Brain microvascular endothelial cell (primary cell): ENCODE measurements at regions not wholly inside any gene's neighbourhood (a gene's known extent, or its start where the extent isn't known, plus 50 kb on each side); places are given as distances from the start of the nearest gene placed in this dataset.

Source experiments
- DNase-seq: peaks from one replicate; pipeline ENCODE4 v3.0.0-alpha.2; 2020
- H3K27ac ChIP-seq: fragments of 250-450 bp; sonication (Bioruptor Pico); 2 replicates; pipeline ENCODE4 v1.5.1; 2020; ENCODE audit warnings: mild to moderate bottlenecking, moderate library complexity
- H3K27me3 ChIP-seq: fragments of 250-450 bp; sonication (Bioruptor Pico); replicated peaks from 2 replicates; pipeline ENCODE4 v1.5.1; 2020; ENCODE audit warnings: mild to moderate bottlenecking
- H3K36me3 ChIP-seq: fragments of 250-450 bp; sonication (Bioruptor Pico); replicated peaks from 2 replicates; pipeline ENCODE4 v1.5.1; 2020; ENCODE audit warnings: mild to moderate bottlenecking
- H3K4me3 ChIP-seq: 2 replicates; pipeline ENCODE4 v1.5.1; 2011; ENCODE audit warnings: low read depth, mild to moderate bottlenecking, control low read depth, low read length, moderate library complexity
- CTCF ChIP-seq: IDR thresholded peaks from 2 replicates; pipeline ENCODE4 v1.5.1; 2011; ENCODE audit warnings: low read depth, mild to moderate bottlenecking, moderate library complexity, low read length, control low read depth, inconsistent platforms; ENCODE audit errors: missing control alignments
- in situ Hi-C: cut with HindIII; loops from 2 replicates; pipeline ENCODE4 v1.10.0; 2017; ENCODE audit warnings: low sequenced_read_pairs, low pct_ligation_motif_present

DNA sequence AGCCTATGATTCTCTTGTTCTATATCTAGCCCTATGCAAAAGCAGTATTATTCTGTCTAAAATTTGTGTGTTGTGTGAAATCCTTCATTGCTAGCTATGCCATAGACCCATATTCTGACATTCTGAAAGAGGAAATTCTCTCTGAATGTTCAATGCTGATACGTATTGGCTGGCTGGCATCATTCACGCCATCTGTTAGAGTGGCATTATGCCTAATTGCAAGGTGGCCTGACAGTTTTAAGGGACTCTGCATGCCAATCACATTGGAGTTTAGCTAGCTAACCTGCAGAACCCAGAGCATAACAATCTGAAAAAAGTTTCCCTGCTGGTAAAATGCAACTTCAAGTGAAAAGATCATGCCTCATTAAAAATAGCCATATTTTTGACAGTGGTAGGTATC lies 316.0 kb downstream of the SOX11 start:
- H3K27ac ChIP-seq, result no peak overlapping the region
- TF ChIP-seq CTCF, result no peak
- no peaks in the 10 kb centered on the region for H3K27me3 ChIP-seq
- in situ Hi-C loops, result no loop called here
- no peak for DNase-seq
- no peak overlapping the region for H3K4me3 ChIP-seq
- H3K36me3 ChIP-seq, result no peaks in the 10 kb centered on the region

- no peak for DNase-seq
- Histone ChIP-seq H3K27ac (no peak overlapping the region), H3K36me3 (no peaks in the 10 kb centered on the region)
Measured at GRCh38 chr2:6008726-6009125, 316.5 kb downstream of the SOX11 start.

DNA sequence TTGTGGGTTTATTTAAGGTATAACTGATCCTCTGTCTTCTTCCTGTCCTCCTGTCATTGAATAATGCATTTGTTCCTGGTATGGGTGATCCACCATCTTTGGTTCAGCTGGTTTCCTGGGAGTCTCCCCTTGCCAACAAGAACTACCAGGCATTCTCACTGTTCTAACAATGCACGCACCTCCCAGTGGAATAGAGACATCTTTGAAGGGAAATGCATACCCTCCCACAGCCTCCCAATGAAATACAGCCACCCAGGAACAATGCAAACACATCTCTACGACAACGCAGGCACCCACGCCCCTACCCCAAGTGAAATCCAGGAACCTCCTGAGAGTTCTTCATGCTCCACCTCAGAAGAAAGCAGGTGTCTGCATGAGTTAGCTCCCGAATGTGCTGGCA lies 318.0 kb downstream of the SOX11 start:
- Histone ChIP-seq H3K27me3 (no peaks in the 10 kb centered on the region), H3K4me3 (no peak overlapping the region), H3K36me3 (no peaks in the 10 kb centered on the region), H3K27ac (no peak overlapping the region)
- TF ChIP-seq CTCF, result no peak
- in situ Hi-C loops, result no loop called here
- DNase-seq, result no peak

More at GRCh38 chr2:6008726-6009125, 316.5 kb downstream of the SOX11 start:
- Histone ChIP-seq H3K4me3 (no peak overlapping the region), H3K27me3 (no peaks in the 10 kb centered on the region)
- in situ Hi-C loops, result no loop called here
- TF ChIP-seq CTCF, result no peak

DNA sequence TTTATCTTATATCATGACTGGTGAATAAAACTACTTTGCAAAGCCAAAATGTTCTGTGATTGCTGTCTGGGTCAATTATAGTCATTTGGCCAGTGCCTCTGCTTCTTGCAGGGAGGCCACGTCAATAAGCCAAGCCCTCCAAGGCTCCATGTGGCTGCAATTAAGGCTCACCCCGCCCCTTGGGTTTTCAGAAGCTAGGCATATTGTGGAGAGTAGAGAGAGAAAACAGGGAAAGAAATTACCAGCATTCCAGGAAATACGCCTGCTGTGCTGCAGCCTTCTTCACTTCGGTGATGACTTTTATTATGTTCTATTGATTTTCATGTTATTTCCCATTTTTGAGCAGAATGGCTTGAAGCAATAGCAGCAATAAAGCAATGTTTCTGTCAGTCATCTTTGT lies 319.7 kb downstream of the SOX11 start:
- no peak for DNase-seq
- no peak for TF ChIP-seq CTCF
- no peak overlapping the region for H3K4me3 ChIP-seq
- H3K27ac ChIP-seq, result no peak overlapping the region
- H3K27me3 ChIP-seq, result no peaks in the 10 kb centered on the region
- in situ Hi-C loops, result no loop called here
- H3K36me3 ChIP-seq, result no peaks in the 10 kb centered on the region

DNA sequence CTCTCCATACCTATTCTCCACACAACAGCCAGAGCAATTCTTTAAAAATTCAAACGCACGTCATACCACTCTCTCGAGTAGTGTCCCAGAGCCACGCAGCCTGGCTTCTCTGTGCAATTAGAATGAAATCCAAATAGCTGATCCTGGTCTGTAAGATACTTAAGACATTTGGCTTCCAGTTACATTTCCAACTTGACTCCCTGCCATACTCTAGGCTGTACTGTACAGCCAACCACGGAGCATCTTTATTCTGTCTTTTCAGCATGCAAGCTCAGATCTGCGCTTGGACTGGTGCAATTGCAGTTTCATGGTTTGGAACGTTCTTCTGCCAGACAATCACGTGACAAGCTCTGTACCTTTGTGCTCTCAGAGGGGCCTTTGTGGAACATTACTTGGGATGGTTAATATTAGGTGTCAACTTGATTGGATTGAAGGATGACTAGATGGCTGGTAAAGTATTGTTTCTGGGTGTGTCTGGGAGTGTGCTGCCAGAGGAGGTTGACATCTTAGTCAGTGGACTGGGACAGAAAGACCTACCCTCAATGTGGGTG lies 325.6 kb downstream of the SOX11 start:
- Histone ChIP-seq H3K4me3 (no peak overlapping the region), H3K36me3 (no peaks in the 10 kb centered on the region), H3K27me3 (no peaks in the 10 kb centered on the region), H3K27ac (no peak overlapping the region)
- TF ChIP-seq CTCF, result no peak
- in situ Hi-C loops, result no loop called here
- no peak for DNase-seq

DNA sequence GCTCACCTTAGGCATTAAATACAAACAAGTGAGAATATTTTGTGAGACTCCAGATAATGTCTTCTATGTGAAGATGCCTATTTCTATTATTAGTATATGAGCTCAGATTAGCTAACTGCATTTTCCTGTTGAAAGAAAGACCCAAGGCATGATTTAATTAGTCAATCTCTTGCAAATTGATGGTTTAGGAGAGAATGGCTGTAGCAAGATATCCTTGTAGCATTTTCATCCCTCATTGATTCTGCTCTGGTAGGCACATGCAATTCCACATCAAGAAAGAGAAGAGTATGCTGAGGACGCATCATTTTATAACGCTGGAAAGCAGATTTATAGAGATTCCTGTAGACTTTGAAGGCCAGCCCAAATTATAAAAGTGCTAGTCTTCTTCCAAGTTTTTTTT lies 332.0 kb downstream of the SOX11 start:
- Histone ChIP-seq H3K4me3 (no peak overlapping the region), H3K27ac (no peak overlapping the region), H3K27me3 (no peaks in the 10 kb centered on the region), H3K36me3 (no peaks in the 10 kb centered on the region)
- TF ChIP-seq CTCF, result no peak
- in situ Hi-C loops, result no loop called here
- DNase-seq, result no peak
